ENCODE measurements at regions not wholly inside any gene's neighbourhood (a gene's known extent, or its start where the extent isn't known, plus 50 kb on each side); places are given as distances from the start of the nearest gene placed in this dataset.

DNA sequence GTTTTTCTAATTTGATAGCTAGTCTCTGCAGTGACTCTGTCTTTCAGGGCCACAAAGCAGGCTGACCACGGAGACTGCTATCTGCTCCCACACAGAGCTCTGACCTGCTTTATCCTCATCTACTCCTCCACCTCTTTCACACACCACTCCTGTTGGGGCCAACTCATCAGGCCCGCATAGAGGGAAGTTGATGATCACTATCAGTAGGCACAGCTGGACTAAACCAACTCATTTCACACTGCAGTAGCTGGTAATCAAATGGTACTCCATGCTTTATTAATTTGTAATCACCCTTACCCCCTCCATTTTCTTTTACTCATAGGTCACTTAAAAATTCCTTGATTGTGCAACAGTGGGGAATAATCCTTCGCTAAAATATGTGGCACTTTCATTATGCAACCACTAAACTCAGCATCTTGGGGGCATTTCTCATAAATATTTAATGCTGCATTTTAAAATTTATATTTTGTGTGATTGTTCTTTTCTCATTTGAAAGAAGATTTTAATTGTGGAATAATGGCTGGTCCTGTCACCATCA is 249.8 kb upstream of the GCFC2 start:
- TF ChIP-seq POLR2A (IDR thresholded peaks at IDR 0.05; ENCODE audit: low read depth, low read length) (no peak), POLR2AphosphoS5 (IDR thresholded peaks at IDR 0.05; ENCODE audit: insufficient read depth, low read depth, low read length) (no peak), JUN (IDR thresholded peaks at IDR 0.05; ENCODE audit: borderline replicate concordance, insufficient read depth, insufficient read length, low read depth) (no peak), EZH2 (IDR thresholded peaks at IDR 0.05; ENCODE audit: borderline replicate concordance, low read depth, low read length, severe bottlenecking) (no peak), MYC (IDR thresholded peaks at IDR 0.05; ENCODE audit: low read depth, low read length) (no peak), FOS (IDR thresholded peaks at IDR 0.05; ENCODE audit: borderline replicate concordance, insufficient read depth, low read length) (no peak)
- TF ChIP-seq, protein P1, sequence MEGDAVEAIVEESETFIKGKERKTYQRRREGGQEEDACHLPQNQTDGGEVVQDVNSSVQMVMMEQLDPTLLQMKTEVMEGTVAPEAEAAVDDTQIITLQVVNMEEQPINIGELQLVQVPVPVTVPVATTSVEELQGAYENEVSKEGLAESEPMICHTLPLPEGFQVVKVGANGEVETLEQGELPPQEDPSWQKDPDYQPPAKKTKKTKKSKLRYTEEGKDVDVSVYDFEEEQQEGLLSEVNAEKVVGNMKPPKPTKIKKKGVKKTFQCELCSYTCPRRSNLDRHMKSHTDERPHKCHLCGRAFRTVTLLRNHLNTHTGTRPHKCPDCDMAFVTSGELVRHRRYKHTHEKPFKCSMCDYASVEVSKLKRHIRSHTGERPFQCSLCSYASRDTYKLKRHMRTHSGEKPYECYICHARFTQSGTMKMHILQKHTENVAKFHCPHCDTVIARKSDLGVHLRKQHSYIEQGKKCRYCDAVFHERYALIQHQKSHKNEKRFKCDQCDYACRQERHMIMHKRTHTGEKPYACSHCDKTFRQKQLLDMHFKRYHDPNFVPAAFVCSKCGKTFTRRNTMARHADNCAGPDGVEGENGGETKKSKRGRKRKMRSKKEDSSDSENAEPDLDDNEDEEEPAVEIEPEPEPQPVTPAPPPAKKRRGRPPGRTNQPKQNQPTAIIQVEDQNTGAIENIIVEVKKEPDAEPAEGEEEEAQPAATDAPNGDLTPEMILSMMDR (IDR thresholded peaks at IDR 0.05; ENCODE audit: extremely low read depth in 1 of 2, insufficient read depth in 1 of 2, low read depth in 1 of 2, low read length in 2 of 2) = no peak
- TF ChIP-seq, protein P2, sequence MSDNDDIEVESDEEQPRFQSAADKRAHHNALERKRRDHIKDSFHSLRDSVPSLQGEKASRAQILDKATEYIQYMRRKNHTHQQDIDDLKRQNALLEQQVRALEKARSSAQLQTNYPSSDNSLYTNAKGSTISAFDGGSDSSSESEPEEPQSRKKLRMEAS (IDR thresholded peaks at IDR 0.05; ENCODE audit: insufficient read depth, insufficient read length) = no peak

All from endothelial cell of umbilical vein (primary cell).